ENCODE measurements at regions not wholly inside any gene's neighbourhood (a gene's known extent, or its start where the extent isn't known, plus 50 kb on each side); places are given as distances from the start of the nearest gene placed in this dataset.
"Not testable (repeated sequence)": the region's sequence is repeated elsewhere in the genome, so short reads cannot be mapped to it uniquely, and the experiment has no call there.

DNA sequence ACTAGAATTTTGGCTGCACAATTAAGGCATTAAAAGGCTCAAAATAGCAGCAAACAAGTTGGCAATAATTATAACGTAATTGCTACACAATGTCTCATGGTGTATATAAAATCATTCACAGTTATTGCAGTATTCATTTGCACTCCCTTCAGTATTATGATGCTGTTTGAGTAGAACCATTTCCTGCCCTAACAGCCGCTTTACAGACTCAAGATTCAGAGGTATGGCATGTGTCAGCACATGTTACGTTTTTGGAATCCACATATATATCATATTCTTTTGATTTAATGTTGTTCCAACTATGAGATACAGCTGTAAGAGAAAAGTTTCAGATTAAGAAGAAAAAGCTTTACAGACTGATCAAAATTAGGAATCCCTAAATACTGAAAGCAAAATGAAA lies 56.3 kb upstream of the NCKAP5 start:
- DNase-seq, result no peak

DNA sequence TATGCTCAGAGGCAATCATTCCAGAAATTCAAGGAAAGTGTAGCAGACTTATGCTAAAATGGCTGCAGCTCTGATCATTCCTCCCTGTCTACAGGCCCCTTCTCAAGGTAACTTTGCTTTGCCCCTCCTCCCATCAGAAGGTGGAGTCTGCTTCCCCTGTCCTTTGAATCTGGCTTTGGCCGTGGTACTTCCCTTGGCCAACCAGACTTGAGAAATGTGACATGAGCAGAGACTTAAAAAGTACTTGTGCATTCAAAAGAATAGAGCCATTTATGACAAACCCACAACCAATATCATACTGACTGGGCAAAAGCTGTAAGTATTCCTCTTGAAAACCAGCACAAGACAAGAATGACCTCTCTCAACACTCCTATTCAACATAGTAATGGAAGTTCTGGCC lies 59.5 kb upstream of the NCKAP5 start:
- no peak for DNase-seq

DNA sequence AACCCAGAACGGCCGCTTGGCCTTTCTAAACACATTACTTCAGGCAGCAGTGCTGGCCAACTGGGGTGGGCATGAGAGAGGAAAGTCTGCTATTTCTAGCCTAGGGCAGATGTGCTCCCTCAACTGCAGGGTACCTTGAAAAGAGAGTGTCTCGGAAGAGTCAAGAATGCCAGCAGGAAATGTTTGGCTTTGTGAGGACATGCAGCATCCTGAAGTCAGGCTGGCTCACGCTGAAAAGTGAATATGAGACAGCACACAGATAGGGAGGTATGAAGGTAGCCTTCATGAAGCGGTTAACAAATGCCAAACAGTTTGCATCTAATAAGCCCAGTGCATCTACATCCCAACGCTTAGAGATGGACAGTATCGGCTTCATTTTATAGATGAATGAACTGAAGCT lies 65.0 kb upstream of the NCKAP5 start:
- DNase-seq, result no peak

DNA sequence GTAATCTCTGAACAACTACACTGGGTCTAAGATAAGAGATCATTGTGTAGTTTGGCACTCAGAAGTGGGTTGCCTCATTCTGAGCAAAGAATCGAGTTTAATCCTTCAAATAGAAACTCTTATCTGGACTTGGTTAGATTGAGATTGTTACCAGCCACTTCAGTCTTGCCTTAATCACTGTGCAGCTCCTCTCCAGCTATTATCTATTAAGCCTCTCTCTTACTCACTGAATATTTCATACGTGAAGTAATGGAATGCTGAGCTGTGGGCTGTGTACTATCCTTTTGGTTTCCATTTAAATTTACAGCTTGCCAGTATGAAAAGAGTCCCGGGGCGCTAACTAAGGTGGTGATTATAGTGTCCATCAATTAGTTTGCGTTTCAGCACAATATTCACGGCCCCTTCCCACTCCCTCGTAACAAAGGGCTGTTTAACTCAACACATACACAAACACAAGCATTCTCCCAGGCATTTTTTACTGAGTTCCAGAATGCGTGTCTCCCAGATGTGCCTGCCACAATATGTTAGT lies 65.7 kb upstream of the NCKAP5 start:
- DNase-seq, result no peak

DNA sequence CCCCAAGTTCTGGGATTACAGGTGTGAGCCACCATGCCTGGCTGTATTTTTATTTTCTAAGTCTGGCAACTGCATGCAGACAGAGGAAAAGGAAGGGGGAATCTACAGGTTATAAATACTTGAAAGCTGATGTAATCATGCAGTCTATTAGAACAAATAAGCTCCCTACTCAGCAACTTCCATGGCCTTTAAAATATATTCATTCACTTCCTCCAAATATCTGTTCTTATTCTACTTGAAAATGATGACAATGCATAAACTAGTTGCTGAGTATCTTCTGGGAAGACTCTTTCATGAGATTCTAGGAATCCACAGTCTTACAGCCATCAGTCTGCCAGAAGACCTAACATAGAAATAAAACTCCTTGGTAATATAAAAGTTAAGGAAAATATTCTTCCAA lies 66.9 kb upstream of the NCKAP5 start:
- no peak for DNase-seq

DNA sequence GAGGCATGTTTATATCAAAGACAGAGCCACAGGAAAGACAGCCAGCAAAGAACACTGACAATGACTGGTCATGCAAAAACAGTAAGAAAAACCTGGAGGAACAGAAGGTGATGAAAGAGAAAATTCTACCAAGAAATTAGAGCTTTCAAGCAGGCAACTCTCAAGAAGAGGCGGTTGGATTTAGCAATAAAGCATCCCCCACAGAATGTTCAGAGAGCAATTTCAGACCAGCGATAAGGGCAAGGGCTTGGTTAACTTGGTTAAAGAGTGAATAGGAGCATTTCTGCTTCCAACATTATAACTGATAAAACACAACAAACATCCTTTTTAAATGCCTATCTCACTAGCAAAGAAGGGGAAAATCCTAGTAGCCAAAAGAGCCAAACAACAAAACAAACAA lies 68.0 kb upstream of the NCKAP5 start:
- no peak for DNase-seq

DNA sequence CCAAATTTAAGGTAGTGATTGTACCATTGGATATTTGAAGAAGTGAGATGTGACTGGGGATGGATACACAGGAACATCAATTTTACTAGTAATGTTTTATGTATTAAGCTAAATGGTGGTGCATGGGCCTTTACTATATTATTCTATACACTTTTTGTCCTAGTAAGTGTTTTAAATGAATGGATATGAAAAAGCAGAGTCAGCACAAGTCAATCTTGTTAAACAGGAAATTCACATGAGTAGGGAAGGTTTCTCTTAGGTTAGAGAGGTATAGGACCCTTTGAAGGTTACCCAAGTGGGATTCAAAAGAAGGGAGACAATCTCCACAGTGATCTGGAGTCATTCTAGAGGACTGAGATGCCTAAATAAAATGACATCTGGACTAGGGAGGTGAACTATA lies 71.8 kb upstream of the NCKAP5 start:
- DNase-seq, result no peak

DNA sequence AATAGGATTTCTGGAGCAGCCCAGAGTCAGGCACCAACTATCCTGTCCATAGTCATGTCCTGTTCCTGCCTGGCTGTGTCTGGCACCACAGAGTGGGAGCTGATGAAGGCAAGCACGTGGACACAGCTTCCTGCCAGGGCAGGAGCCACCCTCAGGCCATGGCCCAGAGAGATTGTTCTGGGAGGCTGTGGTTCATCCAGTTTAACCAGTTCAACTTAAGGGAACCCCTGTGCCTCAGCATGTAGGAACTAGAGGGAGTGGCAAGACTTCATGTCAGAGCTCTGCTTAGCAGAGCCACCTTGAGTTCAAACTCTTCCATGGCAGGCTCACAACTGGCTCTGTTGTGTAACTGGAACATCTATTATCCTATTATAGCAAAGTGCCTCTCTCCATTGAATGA lies 73.2 kb upstream of the NCKAP5 start:
- no peak for DNase-seq

DNA sequence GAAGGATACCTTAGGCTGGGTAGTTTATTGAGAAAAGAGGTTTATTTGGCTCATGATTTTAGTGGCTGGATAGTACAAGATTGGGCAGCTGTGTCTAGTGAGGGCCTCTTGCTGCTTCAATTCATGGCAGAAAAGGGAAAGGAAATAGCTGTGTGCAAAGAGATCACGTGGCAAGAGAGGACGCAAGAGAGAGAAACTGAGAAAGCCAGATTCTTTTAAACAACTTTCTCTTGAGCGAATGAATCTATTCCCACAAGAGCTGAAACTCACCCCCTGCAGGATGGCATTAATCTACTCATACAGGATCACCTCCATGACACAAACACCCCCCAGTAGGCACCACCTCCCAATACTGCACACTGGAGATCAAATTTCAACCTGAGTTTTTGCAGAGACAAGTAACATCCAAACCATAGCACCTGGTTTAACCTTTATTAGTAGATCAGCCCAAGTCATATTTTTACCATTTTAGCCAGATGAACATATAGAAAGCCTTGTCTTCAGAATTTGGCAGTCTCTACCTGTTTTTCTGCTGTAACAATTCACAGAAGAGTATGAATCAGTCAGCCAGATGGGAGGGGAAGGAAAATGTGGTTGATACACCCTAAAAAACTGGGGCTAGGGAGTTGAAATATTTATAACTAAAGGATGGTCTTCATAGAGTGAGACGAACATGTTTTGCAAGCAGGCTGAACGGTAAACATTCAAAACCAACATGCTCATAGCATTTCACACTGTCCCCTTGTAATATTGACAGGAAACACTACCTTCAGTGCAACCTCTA lies 73.9 kb upstream of the NCKAP5 start:
- no peak for DNase-seq

DNA sequence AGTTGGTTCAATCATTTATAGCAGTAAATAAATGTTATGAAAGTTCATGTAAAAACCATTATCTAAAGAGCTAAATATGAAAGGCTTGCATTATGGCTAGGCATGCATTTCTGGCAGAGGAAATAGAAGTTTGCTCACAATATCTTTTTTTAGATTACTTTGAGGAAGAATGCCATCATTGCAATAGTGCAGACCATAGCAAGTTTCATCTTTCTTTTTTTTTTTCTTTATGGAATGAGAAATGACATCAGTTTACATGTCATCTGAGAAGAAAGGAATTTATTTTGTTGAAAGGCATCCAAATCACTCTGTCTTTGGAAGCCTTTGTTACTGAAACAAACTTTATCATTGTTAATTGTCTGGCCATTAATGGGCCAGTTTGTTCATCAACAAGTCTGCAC lies 74.5 kb upstream of the NCKAP5 start:
- DNase-seq, result no peak

DNA sequence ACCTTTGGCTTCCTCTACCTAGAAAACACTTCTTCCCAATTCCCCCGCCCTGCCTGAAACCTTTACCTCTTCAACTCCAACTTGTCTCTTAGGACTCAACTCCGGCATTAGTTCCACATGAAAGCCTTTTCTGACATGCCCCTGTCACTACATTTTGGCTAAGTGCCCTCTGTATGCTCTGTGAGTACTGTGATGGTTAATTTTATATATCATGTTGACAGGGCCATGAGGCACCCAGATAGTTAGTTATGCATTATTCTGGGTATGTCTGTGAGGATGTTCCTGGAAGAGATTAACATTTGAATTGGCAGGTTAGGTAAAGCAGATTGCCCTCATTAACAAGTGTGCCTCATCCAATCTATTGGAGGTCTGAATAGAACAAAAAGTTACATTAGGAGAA lies 75.6 kb upstream of the NCKAP5 start:
- DNase-seq, result no peak

DNA sequence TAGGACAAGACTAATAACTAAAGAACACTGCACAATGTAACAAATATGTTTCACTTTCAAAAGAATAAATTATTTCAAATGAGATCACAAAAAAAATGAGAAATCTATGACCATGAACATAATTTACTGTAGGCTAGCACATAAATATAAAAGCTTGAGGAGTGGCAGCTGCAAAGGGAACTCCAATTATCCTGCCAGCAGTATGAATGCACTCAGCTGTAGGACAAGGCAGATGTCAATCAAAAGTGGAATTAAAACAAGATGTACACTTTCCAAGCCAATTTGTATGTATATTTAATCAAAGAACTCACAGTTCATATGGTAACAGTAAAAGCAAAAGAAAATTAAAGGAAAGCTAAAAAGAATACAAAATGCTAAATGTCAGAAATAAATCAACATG lies 76.6 kb upstream of the NCKAP5 start:
- no peak for DNase-seq

DNA sequence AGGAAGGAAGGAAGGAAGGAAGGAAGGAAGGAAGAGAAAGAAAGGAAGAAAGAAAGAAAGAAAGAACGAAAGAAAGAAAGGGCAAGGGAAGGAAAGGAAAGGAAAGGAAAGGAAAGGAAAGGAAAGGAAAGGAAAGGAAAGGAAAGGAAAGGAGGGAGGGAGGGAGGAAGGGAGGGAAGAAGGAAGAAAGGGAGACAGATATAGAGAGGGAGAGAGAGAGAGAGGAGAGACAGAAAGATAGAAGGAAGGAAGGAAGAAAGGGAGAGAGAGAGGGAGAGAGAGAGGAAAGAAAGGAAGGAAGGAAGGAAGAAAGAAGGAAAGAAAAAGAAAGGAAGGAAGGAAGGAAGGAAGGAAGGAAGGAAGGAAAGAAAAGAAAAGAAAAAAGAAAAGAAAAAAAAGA lies 79.1 kb upstream of the NCKAP5 start:
- not testable (repeated sequence) for DNase-seq

DNA sequence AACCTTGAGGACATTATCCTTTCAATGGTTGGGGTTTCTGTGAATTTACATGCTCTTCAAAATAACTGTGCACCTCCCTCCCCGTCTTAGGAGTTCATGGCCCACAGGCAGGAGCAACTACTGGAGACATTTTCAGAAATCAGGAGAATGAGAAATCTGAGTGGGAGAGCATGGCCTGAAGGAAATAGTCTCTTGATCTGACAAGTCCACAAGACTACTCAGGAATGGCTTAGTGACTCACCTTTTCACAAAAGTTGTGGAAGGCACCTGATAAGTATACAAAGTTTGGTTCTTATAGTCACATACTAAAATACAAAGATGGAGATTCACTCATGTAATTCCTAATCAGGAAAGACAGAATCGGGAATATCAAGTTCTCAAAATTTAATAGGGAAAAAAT lies 83.6 kb upstream of the NCKAP5 start:
- DNase-seq, result no peak

DNA sequence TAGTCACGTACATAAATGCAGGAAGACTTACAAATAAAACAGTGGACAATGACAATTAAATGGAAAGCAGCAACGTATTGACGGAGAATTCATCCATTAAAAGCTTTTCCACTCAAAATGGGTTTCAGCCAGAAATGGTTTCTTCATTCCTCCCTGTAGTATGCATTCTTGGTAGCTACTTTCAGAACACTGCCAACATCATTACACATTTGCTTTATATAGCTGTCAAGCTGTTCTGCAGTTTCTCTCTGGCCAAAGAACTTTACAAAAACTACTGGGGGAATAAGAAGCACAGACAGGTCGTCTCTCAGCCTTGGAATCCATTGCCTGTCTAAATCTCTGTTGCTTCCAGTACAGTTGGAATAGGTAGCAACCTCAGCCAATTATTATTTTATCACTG lies 84.1 kb upstream of the NCKAP5 start:
- no peak for DNase-seq

DNA sequence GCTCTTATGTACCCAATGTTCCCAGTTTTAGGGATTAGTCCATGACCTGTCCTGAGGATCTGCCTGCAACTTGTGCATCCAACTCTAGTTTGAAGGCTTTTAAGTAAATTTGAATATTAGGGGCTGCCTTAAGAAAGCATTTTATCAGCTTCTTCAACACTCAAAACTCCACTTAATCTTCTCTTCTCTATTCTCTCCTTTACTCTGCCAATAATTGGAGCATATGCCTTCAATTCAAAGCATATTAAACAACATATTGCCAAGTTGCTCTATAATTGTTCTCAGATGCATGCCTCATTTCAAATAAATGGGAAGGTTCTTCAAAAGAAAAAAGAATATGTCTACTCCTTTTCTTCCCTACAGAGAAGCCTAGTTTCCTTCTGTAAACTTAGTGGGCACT lies 84.8 kb upstream of the NCKAP5 start:
- DNase-seq, result no peak

DNA sequence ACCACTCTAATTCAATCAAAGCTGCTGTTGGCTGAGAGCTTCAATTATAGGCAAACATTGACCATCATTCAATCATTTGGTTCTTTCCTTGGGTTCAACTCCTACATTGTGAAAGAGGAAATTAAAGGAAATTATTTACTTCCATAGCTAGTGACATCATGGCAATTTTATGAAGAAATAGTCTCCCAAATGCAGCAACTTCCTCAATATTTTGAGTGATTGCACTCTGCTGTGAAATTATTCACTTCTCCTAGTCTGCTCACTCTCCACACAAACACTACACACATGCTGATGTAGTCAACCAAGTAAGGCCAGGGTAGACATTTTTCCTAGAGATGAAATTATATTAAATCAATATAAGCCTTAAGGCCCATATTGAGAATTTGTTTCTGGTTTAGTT lies 86.7 kb upstream of the NCKAP5 start:
- DNase-seq, result no peak

DNA sequence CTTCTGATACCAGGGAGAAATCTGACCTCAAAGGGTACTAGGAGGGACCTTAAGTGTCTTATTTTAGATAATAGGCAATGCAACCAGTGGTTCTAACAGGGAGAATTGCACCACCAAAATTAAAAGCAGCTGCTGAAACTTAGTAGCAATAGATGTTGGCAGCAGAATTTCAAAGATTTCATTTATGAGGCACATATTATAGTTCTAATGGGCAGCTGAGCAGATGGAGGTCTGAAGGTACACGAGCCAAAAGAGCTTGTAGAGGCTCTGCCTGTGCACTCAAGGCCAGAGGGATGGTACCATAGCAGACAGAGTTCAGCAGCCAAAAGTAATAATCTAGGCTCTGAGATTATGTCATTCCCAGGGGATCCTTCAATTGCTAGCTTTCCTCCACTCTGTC lies 87.3 kb upstream of the NCKAP5 start:
- DNase-seq, result no peak

DNA sequence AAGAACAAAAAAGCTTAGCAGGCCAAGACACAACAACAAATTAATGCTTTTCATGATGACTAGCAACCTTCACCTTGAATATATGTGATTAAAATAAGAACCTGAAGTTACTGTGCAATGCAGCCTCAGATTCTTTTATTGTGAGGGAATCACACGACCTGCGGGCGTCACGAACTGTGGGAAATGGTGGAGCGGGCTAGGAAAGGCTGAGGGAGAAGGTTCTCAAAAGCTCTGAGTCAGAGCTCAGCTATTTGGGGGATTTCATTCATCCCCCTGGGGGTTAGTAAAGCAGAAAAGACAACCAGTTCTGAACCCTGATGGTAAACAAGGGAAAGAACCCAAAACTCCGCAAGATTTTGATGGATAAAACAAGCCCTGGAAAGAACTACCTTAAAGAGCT lies 89.3 kb upstream of the NCKAP5 start:
- DNase-seq, result no peak

DNA sequence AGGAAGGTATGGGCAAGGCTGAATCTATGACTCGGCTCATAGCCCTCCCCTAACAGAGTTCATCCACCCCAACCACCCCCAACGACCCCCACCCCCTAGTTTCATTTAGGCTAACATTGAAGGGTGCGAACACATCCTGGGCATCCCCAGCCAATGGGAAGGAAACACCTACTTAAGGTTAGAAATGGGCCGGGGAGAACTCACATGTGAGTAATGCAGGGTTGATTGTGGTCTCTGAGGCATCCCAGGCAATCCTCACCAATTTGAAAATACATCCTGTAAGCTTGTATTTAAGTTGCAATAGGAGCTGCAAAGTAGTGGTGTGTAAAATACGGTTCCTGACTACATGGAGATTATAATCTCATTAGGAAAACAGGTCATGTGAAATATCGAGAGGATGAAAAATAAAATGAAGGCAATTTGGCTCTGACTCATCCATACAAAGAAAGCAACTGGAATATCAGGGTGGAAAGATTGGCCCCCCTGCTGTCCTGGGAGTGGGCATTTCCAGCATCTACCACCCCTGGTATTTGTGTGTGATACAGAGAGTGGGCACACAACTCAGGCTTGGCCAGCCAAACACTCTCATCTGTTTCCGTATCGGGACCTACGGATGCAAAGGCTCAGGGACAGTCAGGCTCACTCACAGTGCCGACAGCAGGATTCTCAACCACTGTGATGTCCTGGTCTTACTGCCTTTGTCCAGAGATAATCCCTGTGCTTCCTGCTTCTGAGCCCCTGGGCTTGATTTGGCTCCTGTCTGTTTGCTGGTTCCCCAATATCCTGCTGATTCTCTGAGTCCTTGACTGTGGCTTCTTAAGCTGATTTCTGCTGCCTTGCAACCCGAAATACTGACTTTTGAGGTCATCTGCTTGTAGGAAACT lies 90.0 kb upstream of the NCKAP5 start:
- no peak for DNase-seq

DNA sequence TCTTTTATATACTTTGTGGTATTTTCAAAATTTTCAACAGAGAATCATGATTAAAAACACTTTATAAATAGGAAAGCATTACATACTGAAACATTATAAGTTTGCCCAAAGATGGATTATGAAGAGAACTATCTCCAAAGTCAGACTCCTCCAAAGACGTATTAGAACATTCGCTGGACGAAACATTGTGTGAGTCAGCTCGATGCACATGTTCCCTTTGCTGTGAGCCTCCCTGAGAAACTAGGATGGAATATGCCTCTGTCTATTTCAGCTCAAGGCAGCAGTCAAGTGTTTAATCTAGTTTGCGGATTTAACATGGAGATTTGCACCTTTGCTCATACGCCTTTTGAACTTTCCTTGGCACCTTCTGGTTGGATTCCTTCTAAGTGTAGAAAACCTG lies 92.2 kb upstream of the NCKAP5 start:
- no peak for DNase-seq

DNA sequence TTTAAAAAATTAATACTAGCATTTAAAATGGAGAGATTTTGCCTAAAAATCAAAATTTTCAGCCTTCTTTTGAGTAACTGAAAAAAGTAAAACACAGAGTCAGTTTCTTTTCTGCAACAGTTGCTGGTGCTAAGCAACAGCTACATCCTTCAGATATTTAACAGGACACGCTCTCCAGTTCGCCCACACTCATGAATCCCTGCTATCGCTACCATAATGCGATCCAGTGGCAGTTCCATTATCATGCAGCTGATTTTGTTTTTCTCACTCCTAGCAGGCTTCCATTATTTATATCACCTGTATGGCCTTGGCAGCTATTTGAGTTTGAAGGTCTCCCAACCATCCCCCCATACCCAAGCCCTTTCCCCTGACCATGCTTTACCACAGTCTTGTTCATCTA lies 93.1 kb upstream of the NCKAP5 start:
- no peak for DNase-seq

DNA sequence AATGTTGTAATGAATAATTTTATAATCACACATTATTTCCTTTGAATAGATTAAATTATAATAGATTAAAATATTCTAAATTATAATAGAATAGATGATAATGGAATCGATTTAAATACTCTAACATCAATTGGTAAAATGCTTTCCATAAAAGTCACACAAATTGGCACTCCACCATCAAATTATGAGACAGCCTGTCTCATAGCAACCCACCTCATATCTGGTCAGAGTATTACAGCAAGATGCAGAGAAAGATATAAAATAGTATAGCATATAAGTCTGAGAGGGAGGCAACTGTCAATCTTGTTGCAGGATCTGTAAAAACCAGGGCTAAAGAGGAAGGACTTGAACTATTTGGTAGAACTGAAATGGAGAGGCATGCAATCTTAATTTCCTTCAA lies 98.4 kb upstream of the NCKAP5 start:
- DNase-seq, result no peak

DNA sequence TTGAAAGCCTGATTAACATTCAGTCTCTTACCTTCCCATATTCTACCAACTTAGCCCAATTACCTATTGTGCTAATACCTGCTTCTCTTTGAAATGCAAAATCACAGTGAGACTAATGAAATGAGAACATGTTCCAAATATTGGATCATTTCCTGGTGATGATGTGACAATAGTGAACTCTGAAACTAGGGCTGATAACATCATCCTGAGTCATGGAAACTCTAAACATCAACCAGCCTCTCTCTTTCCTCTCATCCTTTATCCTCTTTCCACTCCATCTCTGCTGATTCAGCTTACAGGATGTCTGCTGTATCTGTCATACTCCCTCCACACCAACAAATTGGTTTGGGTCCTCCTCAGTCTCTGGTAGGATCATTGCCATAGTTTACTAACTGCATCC lies 98.8 kb upstream of the NCKAP5 start:
- no peak for DNase-seq
